ENCODE measurements at regions not wholly inside any gene's neighbourhood (a gene's known extent, or its start where the extent isn't known, plus 50 kb on each side); places are given as distances from the start of the nearest gene placed in this dataset.

DNA sequence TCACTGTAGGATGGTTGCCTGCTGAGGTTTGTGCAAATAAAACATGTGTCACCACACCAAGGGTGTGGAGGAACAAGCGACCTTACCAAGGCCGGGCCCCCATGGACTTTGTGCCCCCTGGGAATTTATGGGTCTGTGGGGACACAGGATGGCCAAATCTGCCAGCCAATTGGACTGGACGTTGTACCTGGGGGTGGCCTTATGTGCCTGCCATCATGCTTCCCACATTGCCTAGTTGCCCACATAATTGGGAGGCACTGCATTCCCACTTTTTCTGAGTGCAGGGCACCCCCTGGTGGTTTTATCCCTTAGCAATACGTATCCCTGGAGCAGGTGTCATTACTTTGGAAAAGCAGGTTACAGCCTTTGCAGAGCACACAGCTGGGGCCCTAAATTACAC, 92.6 kb upstream of the TMPO start:
- TF ChIP-seq, protein P1, sequence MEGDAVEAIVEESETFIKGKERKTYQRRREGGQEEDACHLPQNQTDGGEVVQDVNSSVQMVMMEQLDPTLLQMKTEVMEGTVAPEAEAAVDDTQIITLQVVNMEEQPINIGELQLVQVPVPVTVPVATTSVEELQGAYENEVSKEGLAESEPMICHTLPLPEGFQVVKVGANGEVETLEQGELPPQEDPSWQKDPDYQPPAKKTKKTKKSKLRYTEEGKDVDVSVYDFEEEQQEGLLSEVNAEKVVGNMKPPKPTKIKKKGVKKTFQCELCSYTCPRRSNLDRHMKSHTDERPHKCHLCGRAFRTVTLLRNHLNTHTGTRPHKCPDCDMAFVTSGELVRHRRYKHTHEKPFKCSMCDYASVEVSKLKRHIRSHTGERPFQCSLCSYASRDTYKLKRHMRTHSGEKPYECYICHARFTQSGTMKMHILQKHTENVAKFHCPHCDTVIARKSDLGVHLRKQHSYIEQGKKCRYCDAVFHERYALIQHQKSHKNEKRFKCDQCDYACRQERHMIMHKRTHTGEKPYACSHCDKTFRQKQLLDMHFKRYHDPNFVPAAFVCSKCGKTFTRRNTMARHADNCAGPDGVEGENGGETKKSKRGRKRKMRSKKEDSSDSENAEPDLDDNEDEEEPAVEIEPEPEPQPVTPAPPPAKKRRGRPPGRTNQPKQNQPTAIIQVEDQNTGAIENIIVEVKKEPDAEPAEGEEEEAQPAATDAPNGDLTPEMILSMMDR (IDR thresholded peaks at IDR 0.05; ENCODE audit: low read depth, low read length): no peak
- H3K4me2 ChIP-seq (ENCODE audit: low read length): no peak overlapping the region

DNA sequence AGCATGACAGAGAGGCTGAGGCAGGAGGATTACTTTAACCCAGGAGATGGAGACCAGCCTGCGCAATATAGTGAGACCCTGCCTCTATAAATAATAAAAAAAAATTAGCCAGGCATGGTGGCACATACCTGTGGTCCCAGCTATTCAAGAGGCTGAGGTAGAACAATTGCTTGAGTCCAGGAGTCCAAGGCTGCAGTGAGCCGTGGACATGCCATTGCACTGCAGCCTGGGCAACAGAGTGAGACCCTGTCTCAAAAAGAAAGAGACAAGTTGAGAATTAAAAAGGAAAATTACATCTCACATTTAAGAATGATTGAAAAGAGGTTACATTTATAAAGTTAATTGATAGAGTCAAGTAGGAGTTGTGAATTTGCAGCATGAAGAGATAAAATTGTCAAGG, 91.4 kb upstream of the TMPO start:
- peaks cover 3% of the 10 kb centered on the region; the same call in 1 of the 2 replicates for H3K27me3 ChIP-seq (ENCODE audit: low read depth, low read length)
- H3K79me2 ChIP-seq (ENCODE audit: low read length): no peaks in the 10 kb centered on the region
- H3K4me3 ChIP-seq (ENCODE audit: low read length): no peak overlapping the region
- no peak overlapping the region for H3K9ac ChIP-seq (ENCODE audit: low read length)
- no peak overlapping the region for H2AFZ ChIP-seq (ENCODE audit: low read depth, low read length)
- H3K4me2 ChIP-seq (ENCODE audit: low read length): no peak overlapping the region
- no peaks in the 10 kb centered on the region for H4K20me1 ChIP-seq (ENCODE audit: insufficient read depth, low read length)
- no peak overlapping the region for H3K27ac ChIP-seq (ENCODE audit: low read length)
- no peaks in the 10 kb centered on the region for H3K9me3 ChIP-seq (ENCODE audit: insufficient read depth, low read length)
- no peaks in the 10 kb centered on the region for H3K36me3 ChIP-seq (replicated peaks; ENCODE audit: low read depth, low read length)
- TF ChIP-seq, protein P1 (IDR thresholded peaks at IDR 0.05; ENCODE audit: low read depth, low read length): no peak
- TF ChIP-seq EZH2phosphoT487 (IDR thresholded peaks at IDR 0.05; ENCODE audit: low read depth): no peak
- no peaks in the 10 kb centered on the region for H3K4me1 ChIP-seq (ENCODE audit: low read length)

More for the DNA sequence above, 92.6 kb upstream of the TMPO start:
- no peak overlapping the region for H3K4me3 ChIP-seq (ENCODE audit: low read length)
- no peaks in the 10 kb centered on the region for H4K20me1 ChIP-seq (ENCODE audit: insufficient read depth, low read length)
- H3K27ac ChIP-seq (ENCODE audit: low read length): no peak overlapping the region
- peaks cover 3% of the 10 kb centered on the region for H3K27me3 ChIP-seq (ENCODE audit: low read depth, low read length)
- H3K36me3 ChIP-seq (replicated peaks; ENCODE audit: low read depth, low read length): no peaks in the 10 kb centered on the region
- H3K9ac ChIP-seq (ENCODE audit: low read length): no peak overlapping the region
- no peaks in the 10 kb centered on the region for H3K9me3 ChIP-seq (ENCODE audit: insufficient read depth, low read length)
- H3K79me2 ChIP-seq (ENCODE audit: low read length): no peaks in the 10 kb centered on the region
- no peak overlapping the region for H2AFZ ChIP-seq (ENCODE audit: low read depth, low read length)
- H3K4me1 ChIP-seq (ENCODE audit: low read length): no peaks in the 10 kb centered on the region

DNA sequence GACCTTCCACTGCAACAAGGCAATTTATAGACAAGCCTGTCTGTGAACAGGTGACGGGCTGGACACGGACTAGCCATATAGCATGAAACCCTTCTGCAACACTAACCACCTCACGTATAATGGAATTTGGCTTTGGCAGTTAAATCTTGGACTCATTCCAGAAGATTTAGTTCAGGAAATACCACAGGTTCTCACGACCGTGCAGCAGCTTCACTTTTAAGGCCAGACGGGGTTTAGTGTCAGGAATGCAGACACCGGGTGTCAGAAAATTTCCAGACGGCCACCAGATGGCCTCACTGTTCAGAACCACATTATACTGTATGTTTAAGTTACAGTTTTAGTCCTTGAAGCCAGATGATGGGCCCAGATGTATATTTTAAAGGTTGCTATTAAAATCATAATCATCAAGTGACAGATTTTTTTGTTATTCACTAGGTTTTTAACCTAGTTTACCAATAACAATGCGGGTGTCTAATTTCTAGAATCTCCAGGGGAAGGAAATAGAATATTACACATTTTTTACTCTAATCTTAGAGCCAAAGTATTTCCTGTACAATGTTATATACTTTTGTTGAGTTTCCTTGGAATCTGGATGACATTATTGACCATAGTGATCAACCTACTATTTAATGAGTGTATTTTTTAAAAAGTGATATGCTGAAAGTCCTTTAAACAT, 90.5 kb upstream of the TMPO start:
- peaks cover 3% of the 10 kb centered on the region; the same call in 1 of the 2 replicates for H3K27me3 ChIP-seq (ENCODE audit: low read depth, low read length)
- no peaks in the 10 kb centered on the region for H3K4me1 ChIP-seq (ENCODE audit: low read length)
- no peak overlapping the region for H2AFZ ChIP-seq (ENCODE audit: low read depth, low read length)
- no peaks in the 10 kb centered on the region for H3K79me2 ChIP-seq (ENCODE audit: low read length)
- H4K20me1 ChIP-seq (ENCODE audit: insufficient read depth, low read length): no peaks in the 10 kb centered on the region
- H3K4me3 ChIP-seq (ENCODE audit: low read length): no peak overlapping the region
- no peak overlapping the region for H3K27ac ChIP-seq (ENCODE audit: low read length)
- TF ChIP-seq, protein P1 (IDR thresholded peaks at IDR 0.05; ENCODE audit: low read depth, low read length): peak; percentile 77
- TF ChIP-seq EZH2phosphoT487 (IDR thresholded peaks at IDR 0.05; ENCODE audit: low read depth): no peak
- H3K9ac ChIP-seq (ENCODE audit: low read length): no peak overlapping the region
- no peaks in the 10 kb centered on the region for H3K36me3 ChIP-seq (replicated peaks; ENCODE audit: low read depth, low read length)
- no peaks in the 10 kb centered on the region for H3K9me3 ChIP-seq (ENCODE audit: insufficient read depth, low read length)
- 0 out of 2 replicates have a peak overlapping the region, but pooled peaks have one; percentile 23 for H3K4me2 ChIP-seq (ENCODE audit: low read length)

DNA sequence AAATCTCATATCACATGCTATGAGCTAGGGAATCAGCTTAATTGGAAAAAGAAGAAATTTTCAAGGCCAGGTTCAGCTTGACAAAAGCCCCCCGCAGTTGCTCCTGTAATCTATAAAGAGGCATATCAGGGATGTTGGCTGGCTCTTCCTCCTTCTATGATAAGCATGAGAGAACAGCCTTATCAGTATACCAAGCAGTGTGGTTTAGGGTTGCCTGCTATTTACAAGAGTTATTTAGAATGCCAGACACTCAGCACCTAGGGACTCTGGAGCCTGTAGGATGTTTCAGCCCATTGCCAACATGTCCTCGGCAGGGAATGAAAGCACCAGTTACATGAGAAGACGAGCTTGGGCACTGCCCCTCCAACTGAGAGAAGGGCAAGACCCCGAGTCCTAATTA, 89.5 kb upstream of the TMPO start:
- TF ChIP-seq, protein P1 (IDR thresholded peaks at IDR 0.05; ENCODE audit: low read depth, low read length): no peak
- no peak for TF ChIP-seq EZH2phosphoT487 (IDR thresholded peaks at IDR 0.05; ENCODE audit: low read depth)
- Histone ChIP-seq H3K9ac (ENCODE audit: low read length) (no peak overlapping the region), H3K27ac (ENCODE audit: low read length) (no peak overlapping the region)

More for the DNA sequence above, 89.5 kb upstream of the TMPO start:
- H2AFZ ChIP-seq (ENCODE audit: low read depth, low read length): peak overlapping the region; percentile 60; the same call in 1 of the 2 replicates
- no peaks in the 10 kb centered on the region for H4K20me1 ChIP-seq (ENCODE audit: insufficient read depth, low read length)
- no peaks in the 10 kb centered on the region for H3K36me3 ChIP-seq (replicated peaks; ENCODE audit: low read depth, low read length)
- no peak overlapping the region for H3K4me2 ChIP-seq (ENCODE audit: low read length)
- H3K27me3 ChIP-seq (ENCODE audit: low read depth, low read length): peaks cover 3% of the 10 kb centered on the region; the same call in 1 of the 2 replicates
- no peak overlapping the region for H3K4me3 ChIP-seq (ENCODE audit: low read length)
- no peaks in the 10 kb centered on the region for H3K4me1 ChIP-seq (ENCODE audit: low read length)
- no peaks in the 10 kb centered on the region for H3K79me2 ChIP-seq (ENCODE audit: low read length)
- no peaks in the 10 kb centered on the region for H3K9me3 ChIP-seq (ENCODE audit: insufficient read depth, low read length)

Data from OCI-LY3 (cell line).